ENCODE measurements at regions not wholly inside any gene's neighbourhood (a gene's known extent, or its start where the extent isn't known, plus 50 kb on each side); places are given as distances from the start of the nearest gene placed in this dataset.

- no peak for DNase-seq
These were observed 451.3 kb downstream of the NTRK3 start for GRCh38 chr15:87805117-87805820.

- DNase-seq = no peak
These were observed 452.1 kb downstream of the NTRK3 start for GRCh38 chr15:87804451-87804850.

GRCh38 chr15:87799838-87800237 lies 456.7 kb downstream of the NTRK3 start:
- no peak for DNase-seq

- no peak for DNase-seq
These were observed 457.1 kb downstream of the NTRK3 start for GRCh38 chr15:87799428-87799827.

GRCh38 chr15:87793725-87794124 lies 462.8 kb downstream of the NTRK3 start:
- DNase-seq = no peak

DNA sequence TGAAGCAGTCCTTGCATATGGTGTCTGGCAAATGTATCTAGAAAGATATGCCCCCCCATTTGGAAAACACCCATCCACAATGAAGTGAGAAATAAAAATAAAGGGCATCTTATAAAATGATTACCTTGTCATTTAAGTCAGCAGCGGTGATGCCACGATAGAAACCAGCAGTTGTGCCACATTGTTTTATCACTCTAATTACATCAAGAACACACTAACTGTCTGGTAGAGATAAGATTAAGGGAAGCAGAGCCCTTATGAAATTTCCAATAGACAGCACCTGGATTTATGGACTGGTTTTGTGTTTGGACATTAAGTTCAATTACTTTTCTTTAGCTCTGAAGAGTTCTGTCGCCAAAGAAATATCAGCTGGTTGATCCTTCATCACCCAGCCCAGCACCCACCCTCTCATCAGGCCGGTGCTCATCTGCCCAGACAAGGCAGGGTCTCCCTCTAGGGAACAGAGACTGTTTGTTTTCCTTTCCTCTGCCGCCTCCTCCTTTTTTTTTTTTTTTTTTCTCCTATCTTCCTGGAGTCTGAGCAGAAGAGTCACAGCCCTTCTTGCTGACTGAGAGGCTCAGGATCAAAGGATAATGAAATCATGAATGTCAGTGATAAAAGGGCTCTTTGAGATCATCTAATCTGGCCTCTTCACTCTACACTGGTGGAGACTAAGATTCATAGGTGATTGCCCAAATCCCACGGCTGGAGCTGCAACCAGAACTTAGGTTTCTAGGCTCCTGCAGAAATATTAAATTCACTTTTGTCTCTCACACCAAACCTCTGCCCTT lies 464.1 kb downstream of the NTRK3 start:
- no peak for DNase-seq

GRCh38 chr15:87781959-87782625 lies 474.4 kb downstream of the NTRK3 start:
- no peak for DNase-seq

GRCh38 chr15:87779746-87780145 lies 476.8 kb downstream of the NTRK3 start:
- DNase-seq = no peak

GRCh38 chr15:87778358-87778757 lies 478.2 kb downstream of the NTRK3 start:
- DNase-seq = no peak

DNA sequence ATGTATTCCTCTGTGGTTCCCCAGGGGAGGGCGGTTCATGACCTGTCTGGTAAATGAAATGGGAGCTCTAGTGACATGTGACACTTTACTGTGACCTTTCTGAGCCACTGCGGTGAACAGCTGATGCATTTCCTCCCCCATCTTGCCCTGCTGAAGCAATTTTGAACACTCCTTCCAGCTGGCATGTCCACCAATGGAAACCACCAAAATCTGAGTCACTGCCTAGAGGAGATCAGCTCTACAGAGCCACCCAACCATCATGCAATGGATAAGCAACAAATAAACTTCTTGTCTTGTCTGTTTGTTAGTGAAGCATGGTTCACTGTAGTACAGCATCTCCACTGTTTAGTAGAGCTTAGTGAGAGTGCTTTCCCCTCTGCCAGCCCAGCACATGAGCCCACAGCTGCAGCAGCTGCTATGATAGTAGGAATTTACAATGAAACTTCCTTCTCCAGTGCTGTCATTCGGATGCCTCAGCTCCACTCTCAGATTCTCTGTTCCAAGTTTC lies 479.4 kb downstream of the NTRK3 start:
- DNase-seq = peak; percentile 66

- peak; percentile 46 for DNase-seq
These were observed 489.0 kb downstream of the NTRK3 start for GRCh38 chr15:87767516-87767915.

DNA sequence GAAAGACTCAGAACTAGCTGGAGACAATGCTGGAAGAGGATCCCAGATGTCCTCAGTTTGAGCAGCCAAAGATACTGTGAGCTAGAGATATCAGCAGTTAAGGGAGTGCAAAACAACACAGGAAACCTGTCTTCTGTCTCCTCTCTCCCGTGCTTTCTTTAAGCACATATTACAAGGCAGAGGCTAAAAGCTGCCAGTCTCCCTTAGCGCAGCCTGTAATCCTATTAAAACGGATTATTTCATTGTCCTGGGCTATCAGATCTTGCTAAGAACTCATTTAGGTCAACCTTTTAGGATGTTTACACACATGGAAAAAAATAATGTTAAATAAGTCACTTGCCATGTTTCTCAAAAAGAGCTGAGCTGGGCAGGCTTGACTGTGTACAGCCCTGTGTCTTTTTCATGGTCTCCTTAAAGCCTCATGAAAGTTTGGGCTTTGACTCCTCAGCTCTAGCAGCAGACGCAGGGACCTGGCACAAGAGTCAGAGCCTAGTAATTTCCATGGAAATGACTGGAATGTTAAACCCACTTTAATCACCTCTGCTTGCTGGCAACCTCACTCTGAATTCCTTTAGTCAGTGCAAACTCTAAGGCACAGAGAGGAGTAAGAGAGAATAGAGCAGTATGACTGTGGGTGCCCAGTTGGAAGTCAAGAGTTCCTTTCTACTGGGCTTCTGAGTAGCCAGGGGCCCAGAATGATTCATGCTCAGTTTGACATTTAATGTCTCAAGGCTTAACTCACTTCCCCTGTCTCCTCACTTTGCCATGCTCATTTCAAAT lies 491.9 kb downstream of the NTRK3 start:
- peak; percentile 87 for DNase-seq

- no peak for DNase-seq
These were observed 492.7 kb downstream of the NTRK3 start for GRCh38 chr15:87763837-87764236.

DNA sequence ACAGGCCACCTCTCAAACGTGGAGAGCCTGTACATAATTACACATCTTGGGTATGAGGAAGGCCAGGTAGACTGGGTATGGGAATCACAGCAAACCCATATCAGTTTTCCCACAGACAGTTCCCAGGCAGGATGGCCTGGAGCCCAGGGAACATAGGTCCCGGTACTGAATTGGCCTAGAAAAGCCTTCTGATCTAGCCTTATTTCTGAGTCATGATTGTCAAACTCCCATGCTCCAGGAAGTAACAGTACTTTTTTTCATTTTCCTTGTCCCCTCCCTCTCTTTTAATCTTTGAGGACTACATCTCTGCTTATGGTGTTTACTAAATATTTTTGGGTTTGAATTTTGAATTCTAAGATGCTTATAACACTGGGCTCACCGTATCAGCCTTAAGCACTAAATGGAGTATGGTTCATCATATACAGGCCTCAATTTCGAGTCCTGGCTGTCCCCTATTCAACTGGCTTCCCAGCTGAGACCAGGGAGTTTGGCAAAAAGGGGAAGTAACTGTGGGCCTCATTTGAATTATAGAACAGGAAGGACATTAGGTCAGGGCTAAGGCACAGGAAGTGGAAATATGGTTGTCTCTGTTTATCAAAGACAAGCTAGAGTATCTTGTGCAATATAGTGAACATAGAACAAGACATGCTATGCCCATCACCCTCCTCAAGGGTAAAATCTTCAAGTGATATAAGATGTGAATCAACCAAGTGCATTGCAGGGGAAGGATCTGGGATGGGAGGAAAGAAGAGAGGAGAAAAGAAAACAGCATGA lies 494.6 kb downstream of the NTRK3 start:
- no peak for DNase-seq

- DNase-seq = no peak
These were observed 495.8 kb downstream of the NTRK3 start for GRCh38 chr15:87760547-87761314.

- no peak for DNase-seq
These were observed 497.6 kb downstream of the NTRK3 start for GRCh38 chr15:87758794-87759418.

- DNase-seq = no peak
These were observed 499.5 kb downstream of the NTRK3 start for GRCh38 chr15:87757084-87757483.

DNA sequence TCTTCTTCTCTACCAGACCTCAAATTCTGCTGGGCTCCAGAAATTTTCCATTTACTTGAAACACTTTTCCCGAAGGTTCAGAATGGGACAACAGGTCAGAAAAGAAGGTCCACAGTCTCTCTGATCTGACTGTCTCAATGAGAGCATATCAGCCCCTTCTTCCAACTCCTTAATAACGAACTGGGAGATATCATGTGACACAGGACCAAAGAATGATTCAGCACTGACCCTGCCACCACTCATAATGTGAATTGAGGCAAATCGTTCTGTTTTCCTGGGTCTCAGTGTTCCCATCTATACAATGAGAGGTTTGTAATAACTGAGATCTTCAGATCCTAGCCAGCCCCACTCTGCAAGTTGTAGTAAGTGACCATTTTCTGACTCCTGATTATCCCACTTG lies 500.5 kb downstream of the NTRK3 start:
- DNase-seq = no peak

GRCh38 chr15:87755226-87755625 lies 501.3 kb downstream of the NTRK3 start:
- DNase-seq = no peak

- no peak for DNase-seq
These were observed 503.0 kb downstream of the NTRK3 start for GRCh38 chr15:87753539-87753938.
